NCI-H1048 (cell line): ENCODE measurements at regions not wholly inside any gene's neighbourhood (a gene's known extent, or its start where the extent isn't known, plus 50 kb on each side); places are given as distances from the start of the nearest gene placed in this dataset.

Source experiments
- DNase-seq: peaks from one replicate; lab custom pipeline; 2025; lab: John Stamatoyannopoulos, UW

GRCh38 chr6:165082636-165083035 is 226.8 kb downstream of the C6orf118 start:
- no peak for DNase-seq

GRCh38 chr6:165081944-165082532 is 227.4 kb downstream of the C6orf118 start:
- DNase-seq: no peak

- no peak for DNase-seq
Measured at GRCh38 chr6:165077876-165078275, 231.5 kb downstream of the C6orf118 start.

GRCh38 chr6:165071906-165072305 is 237.5 kb downstream of the C6orf118 start:
- DNase-seq: no peak

- DNase-seq: no peak
Measured at GRCh38 chr6:165060720-165061119, 248.7 kb downstream of the C6orf118 start.

GRCh38 chr6:165059032-165059431 is 250.4 kb downstream of the C6orf118 start:
- no peak for DNase-seq

GRCh38 chr6:165056292-165056691 is 253.1 kb downstream of the C6orf118 start:
- DNase-seq: no peak

GRCh38 chr6:165055231-165055630 is 254.2 kb downstream of the C6orf118 start:
- DNase-seq: no peak

- DNase-seq: no peak
Measured at GRCh38 chr6:165052561-165053480, 256.6 kb downstream of the C6orf118 start.

- DNase-seq: peak; percentile 35
Measured at GRCh38 chr6:165049362-165049761, 260.0 kb downstream of the C6orf118 start.

- no peak for DNase-seq
Measured at GRCh38 chr6:165047952-165048351, 261.5 kb downstream of the C6orf118 start.

- DNase-seq: no peak
Measured at GRCh38 chr6:165045631-165046030, 263.8 kb downstream of the C6orf118 start.

- DNase-seq: no peak
Measured at GRCh38 chr6:165042912-165043311, 266.5 kb downstream of the C6orf118 start.

GRCh38 chr6:165040440-165040839 is 269.0 kb downstream of the C6orf118 start:
- no peak for DNase-seq

- DNase-seq: no peak
Measured at GRCh38 chr6:165034271-165034741, 275.1 kb downstream of the C6orf118 start.

- no peak for DNase-seq
Measured at GRCh38 chr6:165031502-165031901, 277.9 kb downstream of the C6orf118 start.

GRCh38 chr6:165025040-165025439 is 284.4 kb downstream of the C6orf118 start:
- DNase-seq: no peak

GRCh38 chr6:165019681-165020080 is 289.7 kb downstream of the C6orf118 start:
- no peak for DNase-seq

- DNase-seq: no peak
Measured at GRCh38 chr6:165015676-165016075, 293.7 kb downstream of the C6orf118 start.

- no peak for DNase-seq
Measured at GRCh38 chr6:165013701-165014100, 295.7 kb downstream of the C6orf118 start.

GRCh38 chr6:165012183-165012582 is 297.2 kb downstream of the C6orf118 start:
- no peak for DNase-seq

GRCh38 chr6:165010556-165011535 is 298.6 kb downstream of the C6orf118 start:
- no peak for DNase-seq
